BLaER1 treated with 17β-estradiol and CSF1 and Interleukin-3, amounts not matched to agents 10 nM and 100 nM (cell line): ENCODE measurements at regions not wholly inside any gene's neighbourhood (a gene's known extent, or its start where the extent isn't known, plus 50 kb on each side); places are given as distances from the start of the nearest gene placed in this dataset.
A peak's percentile ranks its signal among the peaks of the same experiment; 100 is the strongest.
"Not testable (repeated sequence)": the region's sequence is repeated elsewhere in the genome, so short reads cannot be mapped to it uniquely, and the experiment has no call there.

ENCODE experiments used
- H3K27ac ChIP-seq, 11 experiments: shearing (Covaris generic); formaldehyde crosslinking; 2 replicates each; pipeline ENCODE4 v1.8.1; 2022
- H3K27me3 ChIP-seq, 11 experiments: shearing (Covaris generic); formaldehyde crosslinking; 2 replicates each; pipeline ENCODE4 v1.8.1; 2022
- H3K36me3 ChIP-seq, 11 experiments: shearing (Covaris generic); formaldehyde crosslinking; 2 replicates each; pipeline ENCODE4 v1.8.1; 2022
- H3K4me1 ChIP-seq, 10 experiments: shearing (Covaris generic); formaldehyde crosslinking; 2 replicates each; pipeline ENCODE4 v1.8.1; 2022
- H3K4me2 ChIP-seq, 11 experiments: shearing (Covaris generic); formaldehyde crosslinking; 2 replicates each; pipeline ENCODE4 v1.8.1; 2022
- H3K4me3 ChIP-seq, 10 experiments: shearing (Covaris generic); formaldehyde crosslinking; 2 replicates each; pipeline ENCODE4 v1.8.1; 2022
- H3K9ac ChIP-seq, 11 experiments: shearing (Covaris generic); formaldehyde crosslinking; 2 replicates each; pipeline ENCODE4 v1.8.1; 2022
- H3K9me3 ChIP-seq, 11 experiments: shearing (Covaris generic); formaldehyde crosslinking; replicated peaks in 1 of 11; 2 replicates each; pipeline ENCODE4 v1.8.1; 2022
- H4K20me1 ChIP-seq, 11 experiments: shearing (Covaris generic); formaldehyde crosslinking; 2 replicates each; pipeline ENCODE4 v1.8.1; 2022
- Cebpa-rat ChIP-seq, 11 experiments: shearing (Covaris generic); IDR thresholded peaks; 2 replicates each; pipeline ENCODE4 v1.8.1; 2022

DNA sequence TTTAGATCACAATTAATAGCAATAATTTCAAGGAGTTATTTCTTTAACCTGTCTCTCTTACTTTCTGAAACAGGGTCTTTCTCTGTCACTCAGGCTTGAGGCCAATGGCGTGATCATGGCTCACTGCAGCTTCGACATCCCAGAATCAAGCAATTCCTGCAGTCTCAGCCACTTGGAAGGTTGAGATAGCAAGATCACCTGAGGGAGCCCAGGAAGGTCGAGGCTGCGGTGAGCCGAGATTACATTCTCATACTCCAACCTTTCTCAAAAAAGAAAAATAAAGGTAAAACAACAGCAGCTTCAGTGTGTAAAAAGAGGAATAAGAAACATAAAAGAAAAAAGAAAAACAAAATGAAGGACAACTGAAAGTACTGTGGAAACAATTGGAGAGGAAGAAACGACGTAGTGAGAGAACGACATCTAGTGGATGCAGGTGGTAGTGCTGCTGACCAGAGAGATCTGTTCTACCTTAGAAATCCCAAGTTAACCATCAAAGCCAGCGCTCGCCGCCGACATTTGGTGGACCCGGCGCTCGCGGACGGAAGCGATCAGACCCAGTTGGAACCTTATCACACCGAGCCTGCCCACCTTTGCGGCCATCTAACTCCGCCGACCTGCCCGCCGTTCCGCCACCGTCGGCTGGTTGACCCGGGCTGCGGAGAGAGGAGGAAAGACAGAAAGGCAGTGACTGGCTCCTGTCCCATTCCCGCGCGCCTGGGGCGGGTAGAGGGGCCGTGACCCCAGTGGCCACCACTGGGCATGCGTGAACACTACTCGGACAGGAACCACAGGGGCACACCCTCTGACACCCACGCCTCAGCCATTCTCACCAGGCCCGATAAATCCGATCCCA, 196.1 kb downstream of the ALG10 start:
- no peaks in the 10 kb centered on the region for H3K27me3 ChIP-seq
- H3K4me1 ChIP-seq: peaks cover 0 to 9% (median 0%) of the 10 kb centered on the region in 10 experiments; a peak in 3 of 20 replicates
- H3K4me3 ChIP-seq: peak overlapping the region; percentile 30 to 65 (median 46); a peak in 16 of 20 replicates
- peak overlapping the region in 10 of 11 experiments; percentile 14 to 59 (median 44); a peak in 13 of 22 replicates for H3K9ac ChIP-seq
- no peaks in the 10 kb centered on the region for H3K36me3 ChIP-seq
- peak overlapping the region; percentile 56 to 81 (median 70) for H3K4me2 ChIP-seq
- no peak overlapping the region for H3K27ac ChIP-seq
- no peaks in the 10 kb centered on the region for H3K9me3 ChIP-seq
- no peaks in the 10 kb centered on the region for H4K20me1 ChIP-seq
- TF ChIP-seq Cebpa-rat (IDR thresholded peaks at IDR 0.05): no peak

DNA sequence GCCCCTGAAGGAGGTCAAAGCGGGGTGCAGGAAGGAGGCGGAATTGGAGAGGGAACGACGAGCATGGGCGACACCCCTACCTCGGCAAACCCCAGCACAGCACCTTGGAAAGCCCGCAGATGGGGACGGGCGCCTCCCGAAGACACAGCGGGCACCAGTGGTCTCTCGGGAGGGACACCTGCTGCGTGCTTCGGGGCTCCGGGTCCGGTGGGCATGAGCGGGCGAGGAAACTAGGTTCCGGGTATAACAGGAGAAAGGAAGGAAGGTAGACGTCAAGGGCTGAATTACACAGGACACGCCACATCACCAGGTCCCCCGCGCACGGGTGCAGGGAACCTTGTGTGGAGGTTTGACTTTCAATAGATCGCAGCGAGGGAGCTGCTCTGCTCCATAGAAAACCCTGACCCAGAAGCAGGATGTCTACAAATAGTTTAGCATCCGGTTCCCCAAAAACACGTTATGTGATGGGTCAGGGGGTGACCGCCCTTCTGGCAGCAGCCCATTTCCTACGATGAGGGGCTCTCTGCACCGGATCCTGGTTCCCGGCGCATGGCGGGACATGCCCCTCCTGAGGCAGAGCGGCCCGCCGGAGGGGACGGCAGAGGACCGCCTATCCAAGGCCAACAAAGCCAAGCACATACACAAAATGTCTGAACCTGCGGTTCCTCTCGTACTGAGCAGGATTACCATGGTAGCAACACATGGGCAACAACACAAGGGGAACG, 196.9 kb downstream of the ALG10 start:
- peaks cover 0 to 9% (median 0%) of the 10 kb centered on the region in 10 experiments; a peak in 3 of 20 replicates for H3K4me1 ChIP-seq
- no peak for TF ChIP-seq Cebpa-rat (IDR thresholded peaks at IDR 0.05)
- no peak overlapping the region for H3K27ac ChIP-seq
- peak overlapping the region in 1 of 11 experiments; percentile 45; a peak in 2 of 22 replicates for H3K9ac ChIP-seq
- no peaks in the 10 kb centered on the region for H3K9me3 ChIP-seq
- H3K4me3 ChIP-seq: peak overlapping the region in 4 of 10 experiments; percentile 30 to 47 (median 42); a peak in 2 of 20 replicates
- H4K20me1 ChIP-seq: no peaks in the 10 kb centered on the region
- no peaks in the 10 kb centered on the region for H3K27me3 ChIP-seq
- peak overlapping the region; percentile 56 to 81 (median 70); a peak in 15 of 22 replicates for H3K4me2 ChIP-seq
- H3K36me3 ChIP-seq: no peaks in the 10 kb centered on the region

DNA sequence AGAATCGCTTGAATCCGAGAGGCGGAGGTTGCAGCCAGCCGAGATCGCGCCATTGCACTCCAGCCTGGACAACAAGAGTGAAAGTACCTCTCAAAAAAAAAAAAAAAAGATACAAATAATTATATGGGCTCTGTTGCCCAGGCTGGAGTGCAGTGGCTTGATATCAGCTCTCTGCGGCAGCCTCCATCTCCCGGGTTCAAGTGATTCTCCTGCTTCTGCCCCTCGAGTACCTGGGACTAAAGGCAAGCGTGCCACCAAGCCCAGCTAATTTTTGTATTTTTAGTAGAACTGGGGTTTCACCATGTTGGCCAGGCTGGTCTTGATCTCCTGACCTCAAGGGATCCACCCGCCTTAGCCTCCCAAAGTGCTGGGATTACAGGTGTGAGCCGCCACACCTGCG, 197.8 kb downstream of the ALG10 start:
- H3K9ac ChIP-seq, H4K20me1 ChIP-seq, H3K36me3 ChIP-seq, H3K4me2 ChIP-seq, H3K9me3 ChIP-seq, H3K4me1 ChIP-seq, H3K4me3 ChIP-seq, H3K27me3 ChIP-seq, H3K27ac ChIP-seq: not testable (repeated sequence)

DNA sequence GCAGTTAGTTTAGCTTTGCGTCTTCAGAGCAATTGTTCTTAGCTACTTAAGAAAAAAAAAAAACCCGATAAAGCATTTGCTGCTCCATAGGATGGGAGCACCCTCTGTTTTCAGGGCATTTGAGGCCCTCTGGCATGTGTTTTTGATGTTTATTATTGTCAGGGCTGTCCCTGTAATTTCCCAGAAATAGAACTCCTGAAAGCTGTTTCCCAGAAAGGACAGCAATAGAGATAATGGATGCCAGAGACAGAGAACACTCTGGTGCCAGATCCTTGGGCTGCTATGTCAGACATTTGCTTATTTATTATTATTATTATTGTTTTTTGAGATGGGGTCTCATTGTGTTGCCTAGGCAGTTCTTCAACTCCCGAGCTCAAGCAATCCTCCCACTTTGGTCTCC, 201.3 kb downstream of the ALG10 start:
- Histone ChIP-seq H3K4me1 (peaks cover 0 to 7% (median 0%) of the 10 kb centered on the region in 10 experiments; a peak in 3 of 20 replicates), H3K36me3 (no peaks in the 10 kb centered on the region), H3K27ac (no peak overlapping the region), H3K27me3 (no peaks in the 10 kb centered on the region), H4K20me1 (no peaks in the 10 kb centered on the region), H3K4me3 (no peak overlapping the region), H3K9me3 (peaks cover 8 to 27% (median 13%) of the 10 kb centered on the region in 11 experiments; a peak in 19 of 22 replicates), H3K4me2 (no peak overlapping the region), H3K9ac (no peak overlapping the region)
- no peak for TF ChIP-seq Cebpa-rat (IDR thresholded peaks at IDR 0.05)

- H4K20me1 ChIP-seq: not testable (repeated sequence)
These were observed 203.7 kb downstream of the ALG10 start for GRCh38 chr12:34226044-34226443.

DNA sequence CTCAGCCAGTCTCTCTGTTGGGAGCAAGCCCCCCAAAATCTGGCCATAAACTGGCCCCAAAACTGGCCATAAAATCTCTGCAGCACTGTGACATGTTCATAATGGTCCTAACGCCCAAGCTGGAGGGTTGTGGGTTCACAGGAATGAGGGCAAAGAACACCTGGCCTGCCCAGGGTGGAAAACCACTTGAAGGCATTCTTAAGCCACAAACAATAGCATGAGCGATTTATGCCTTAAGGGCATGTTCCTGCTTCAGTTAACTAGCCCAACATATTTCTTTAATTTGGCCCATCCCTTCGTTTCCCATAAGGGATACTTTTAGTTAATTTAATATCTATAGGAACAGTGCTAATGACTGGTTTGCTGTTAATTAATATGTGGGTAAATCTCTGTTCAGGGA, 205.8 kb downstream of the ALG10 start:
- not testable (repeated sequence) for H3K36me3 ChIP-seq, H3K4me2 ChIP-seq, H3K9ac ChIP-seq, H3K27me3 ChIP-seq, H3K27ac ChIP-seq, H3K4me1 ChIP-seq, H3K4me3 ChIP-seq, H4K20me1 ChIP-seq
- H3K9me3 ChIP-seq: peaks cover 8 to 31% (median 13%) of the 10 kb centered on the region in 11 experiments; a peak in 19 of 22 replicates

More at GRCh38 chr12:34226044-34226443, 203.7 kb downstream of the ALG10 start:
- not testable (repeated sequence) for H3K36me3 ChIP-seq, H3K9ac ChIP-seq, H3K4me3 ChIP-seq, H3K27ac ChIP-seq, H3K4me2 ChIP-seq, H3K27me3 ChIP-seq, H3K4me1 ChIP-seq
- peaks cover 8 to 31% (median 13%) of the 10 kb centered on the region in 11 experiments; a peak in 19 of 22 replicates for H3K9me3 ChIP-seq

GRCh38 chr12:34229033-34229432, 206.7 kb downstream of the ALG10 start:
- H3K4me1 ChIP-seq, H3K27ac ChIP-seq, H3K4me2 ChIP-seq, H3K36me3 ChIP-seq, H3K9ac ChIP-seq, H3K4me3 ChIP-seq, H4K20me1 ChIP-seq, H3K27me3 ChIP-seq: not testable (repeated sequence)
- H3K9me3 ChIP-seq: peaks cover 8 to 31% (median 13%) of the 10 kb centered on the region in 11 experiments; a peak in 19 of 22 replicates

GRCh38 chr12:34233618-34234017, 211.3 kb downstream of the ALG10 start:
- Histone ChIP-seq H3K9ac (no peak overlapping the region), H3K36me3 (no peaks in the 10 kb centered on the region), H4K20me1 (no peaks in the 10 kb centered on the region), H3K4me2 (no peak overlapping the region), H3K27me3 (no peaks in the 10 kb centered on the region), H3K27ac (no peak overlapping the region), H3K4me3 (no peak overlapping the region), H3K4me1 (peaks cover 0 to 18% (median 8%) of the 10 kb centered on the region in 10 experiments; a peak in 8 of 20 replicates), H3K9me3 (peaks cover 0 to 4% (median 0%) of the 10 kb centered on the region in 11 experiments; a peak in 2 of 22 replicates)
- TF ChIP-seq Cebpa-rat (IDR thresholded peaks at IDR 0.05): no peak

DNA sequence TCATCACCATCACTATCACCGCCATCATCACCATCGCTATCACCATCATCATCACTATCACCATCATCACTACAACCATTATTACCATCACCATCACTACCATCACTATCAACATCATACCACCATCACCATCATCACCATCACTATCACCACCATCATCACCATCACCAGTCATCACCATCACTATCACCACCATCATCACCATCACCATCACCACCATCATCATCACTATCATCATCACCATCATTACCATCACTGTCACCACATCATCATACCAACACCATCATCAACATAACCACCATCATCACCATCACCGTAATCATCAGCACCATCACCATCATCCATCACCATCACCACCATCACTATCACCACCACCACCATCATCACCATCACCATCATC, 213.8 kb downstream of the ALG10 start:
- Histone ChIP-seq H3K4me1 (peaks cover 0 to 11% (median 8%) of the 10 kb centered on the region in 10 experiments; a peak in 8 of 20 replicates), H3K27me3 (no peaks in the 10 kb centered on the region), H3K4me2 (no peak overlapping the region), H4K20me1 (no peaks in the 10 kb centered on the region), H3K9me3 (no peaks in the 10 kb centered on the region), H3K27ac (no peak overlapping the region), H3K4me3 (no peak overlapping the region), H3K36me3 (no peaks in the 10 kb centered on the region), H3K9ac (no peak overlapping the region)
- TF ChIP-seq Cebpa-rat (IDR thresholded peaks at IDR 0.05): no peak
